ENCODE measurements at regions not wholly inside any gene's neighbourhood (a gene's known extent, or its start where the extent isn't known, plus 50 kb on each side); places are given as distances from the start of the nearest gene placed in this dataset.

DNA sequence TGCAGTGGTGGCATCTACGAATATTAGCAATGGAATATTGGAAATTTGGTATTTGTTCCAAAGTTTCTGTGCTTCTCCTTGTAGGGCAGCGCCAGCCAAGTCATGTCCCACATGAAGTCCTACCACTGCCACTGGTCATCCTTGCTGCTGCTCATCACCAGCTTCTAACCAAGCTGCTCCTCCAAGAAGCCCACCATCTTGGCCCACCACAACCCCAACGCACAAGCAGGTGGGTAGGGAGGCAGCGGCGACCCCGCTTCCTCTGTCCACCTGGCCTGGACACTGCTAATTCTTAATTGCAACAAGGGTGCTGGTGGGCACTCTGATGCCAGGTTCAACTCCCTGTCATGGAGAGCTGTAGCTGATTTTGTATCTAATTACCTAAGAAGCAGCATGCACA is 291.2 kb upstream of the LYPLAL1 start:
- Histone ChIP-seq H3K27me3 (ENCODE audit: control insufficient read depth in 3 of 3, insufficient read depth in 3 of 3, low read length in 3 of 3) (no peaks in the 10 kb centered on the region), H3K4me1 (ENCODE audit: control insufficient read depth in 3 of 3, insufficient read depth in 3 of 3, low read length in 3 of 3) (no peaks in the 10 kb centered on the region), H3K9ac (ENCODE audit: low read depth in 1 of 3, low read length in 3 of 3) (no peak overlapping the region), H3K27ac (ENCODE audit: low read depth, low read length) (no peak overlapping the region), H3K9me3 (ENCODE audit: control insufficient read depth in 3 of 3, low read length in 3 of 3) (no peaks in the 10 kb centered on the region), H3K36me3 (ENCODE audit: control insufficient read depth in 3 of 3, insufficient read depth in 3 of 3, low read length in 3 of 3) (no peaks in the 10 kb centered on the region), H3K4me3 (ENCODE audit: low read length in 3 of 3) (no peak overlapping the region)

DNA sequence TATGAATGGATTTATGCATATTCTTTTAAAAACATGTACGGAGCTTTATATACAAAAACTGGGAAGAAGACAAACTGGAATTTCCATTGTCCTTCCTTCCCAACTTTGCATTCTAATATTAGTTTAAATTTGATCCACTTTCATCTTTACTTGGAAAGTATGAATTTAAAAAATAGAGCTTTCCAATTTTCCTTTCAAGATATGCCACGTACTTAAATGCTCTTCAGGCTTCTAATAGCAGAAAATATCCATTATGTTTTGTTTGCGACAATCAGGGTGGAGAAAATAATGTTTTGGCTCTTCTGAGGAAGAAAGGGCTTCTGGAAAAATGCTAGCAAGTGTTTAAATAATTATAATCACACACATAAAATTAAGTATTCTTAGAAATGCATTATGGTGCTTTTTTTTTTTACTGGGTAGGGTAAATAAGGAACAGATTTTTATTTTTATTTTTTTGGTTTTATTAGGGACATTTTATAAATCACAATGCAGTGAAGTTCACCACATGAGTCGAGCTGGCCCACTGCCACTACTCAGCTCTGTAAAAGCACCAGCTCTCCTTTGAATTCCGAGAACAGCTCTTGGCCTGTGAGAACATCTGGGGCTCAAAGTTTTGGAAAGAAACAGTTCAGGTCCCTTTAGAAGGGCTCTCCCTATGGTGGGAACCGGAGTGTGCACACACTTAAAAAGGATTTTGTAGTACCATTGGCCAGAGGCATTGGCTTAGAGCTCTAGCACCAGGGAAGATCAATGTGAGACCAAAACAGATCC is 287.4 kb upstream of the LYPLAL1 start:
- Histone ChIP-seq H3K36me3 (ENCODE audit: control insufficient read depth in 3 of 3, insufficient read depth in 3 of 3, low read length in 3 of 3) (no peaks in the 10 kb centered on the region), H3K9ac (ENCODE audit: low read depth in 1 of 3, low read length in 3 of 3) (no peak overlapping the region), H3K4me1 (ENCODE audit: control insufficient read depth in 3 of 3, insufficient read depth in 3 of 3, low read length in 3 of 3) (no peaks in the 10 kb centered on the region), H3K27me3 (ENCODE audit: control insufficient read depth in 3 of 3, insufficient read depth in 3 of 3, low read length in 3 of 3) (no peaks in the 10 kb centered on the region), H3K27ac (ENCODE audit: low read depth, low read length) (no peak overlapping the region), H3K9me3 (ENCODE audit: control insufficient read depth in 3 of 3, low read length in 3 of 3) (no peaks in the 10 kb centered on the region), H3K4me3 (ENCODE audit: low read length in 3 of 3) (no peak overlapping the region)

DNA sequence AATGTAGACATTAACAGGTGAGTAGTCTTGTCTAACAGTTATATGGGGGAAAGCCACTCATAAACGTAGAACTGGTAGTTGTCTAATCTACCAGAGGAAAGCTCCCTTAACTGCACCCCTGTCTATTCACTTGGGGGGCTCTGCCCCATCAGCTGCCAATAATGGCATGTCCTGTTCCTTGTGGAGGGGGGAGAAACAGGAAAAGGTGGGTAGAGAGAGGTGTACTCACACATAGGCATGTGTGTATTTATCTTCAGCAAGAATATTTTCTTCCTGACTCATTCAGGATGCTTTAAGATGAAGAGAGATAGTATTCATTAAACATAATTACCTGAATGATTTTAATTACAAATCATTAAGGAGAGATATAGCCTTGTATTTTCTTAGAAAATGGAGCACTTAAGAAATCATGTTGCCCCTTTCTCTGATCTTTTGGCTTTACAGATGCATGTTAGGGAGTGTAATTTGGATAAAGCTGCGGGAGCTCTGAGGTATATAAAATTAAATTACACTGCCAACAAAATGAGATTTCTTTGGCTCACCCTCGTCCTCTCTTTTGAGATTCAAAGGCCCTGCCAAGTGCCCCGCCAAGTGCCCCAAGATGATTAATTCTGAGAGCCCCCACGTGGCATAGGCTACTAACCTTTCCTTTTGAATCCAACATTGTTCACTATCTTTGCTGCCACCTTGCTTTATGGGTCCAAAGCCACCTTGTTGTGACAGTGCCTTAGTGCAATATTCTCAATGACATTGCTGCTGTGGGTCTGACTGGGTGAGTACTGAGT is 286.3 kb upstream of the LYPLAL1 start:
- Histone ChIP-seq H3K4me1 (ENCODE audit: control insufficient read depth in 3 of 3, insufficient read depth in 3 of 3, low read length in 3 of 3) (no peaks in the 10 kb centered on the region), H3K27me3 (ENCODE audit: control insufficient read depth in 3 of 3, insufficient read depth in 3 of 3, low read length in 3 of 3) (no peaks in the 10 kb centered on the region), H3K9me3 (ENCODE audit: control insufficient read depth in 3 of 3, low read length in 3 of 3) (no peaks in the 10 kb centered on the region), H3K27ac (ENCODE audit: low read depth, low read length) (no peak overlapping the region), H3K9ac (ENCODE audit: low read depth in 1 of 3, low read length in 3 of 3) (no peak overlapping the region), H3K36me3 (ENCODE audit: control insufficient read depth in 3 of 3, insufficient read depth in 3 of 3, low read length in 3 of 3) (no peaks in the 10 kb centered on the region), H3K4me3 (ENCODE audit: low read length in 3 of 3) (no peak overlapping the region)

DNA sequence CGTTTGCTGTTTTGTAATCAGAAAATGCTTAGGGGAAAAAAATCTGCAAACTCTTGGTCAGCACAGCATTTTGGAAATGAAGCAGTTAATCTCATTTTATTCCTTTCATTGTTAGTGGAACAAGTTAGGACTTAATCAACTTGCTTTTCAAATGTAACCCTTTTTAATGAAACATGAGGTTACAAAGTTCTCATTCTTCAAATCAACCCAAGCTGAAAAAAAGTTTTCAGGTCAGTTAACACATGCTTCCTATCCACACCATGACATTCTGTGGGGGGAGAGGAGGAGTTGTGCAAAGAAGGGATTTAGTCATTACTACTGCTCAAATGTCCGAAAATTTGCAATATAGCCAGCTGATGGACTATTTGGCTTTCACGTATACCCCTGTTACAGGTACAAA is 283.2 kb upstream of the LYPLAL1 start:
- no peaks in the 10 kb centered on the region for H3K4me1 ChIP-seq (ENCODE audit: control insufficient read depth in 3 of 3, insufficient read depth in 3 of 3, low read length in 3 of 3)
- no peaks in the 10 kb centered on the region for H3K27me3 ChIP-seq (ENCODE audit: control insufficient read depth in 3 of 3, insufficient read depth in 3 of 3, low read length in 3 of 3)
- no peaks in the 10 kb centered on the region for H3K9me3 ChIP-seq (ENCODE audit: control insufficient read depth in 3 of 3, low read length in 3 of 3)
- H3K4me3 ChIP-seq (ENCODE audit: low read length in 3 of 3) = no peak overlapping the region
- no peak overlapping the region for H3K9ac ChIP-seq (ENCODE audit: low read depth in 1 of 3, low read length in 3 of 3)
- no peaks in the 10 kb centered on the region for H3K36me3 ChIP-seq (ENCODE audit: control insufficient read depth in 3 of 3, insufficient read depth in 3 of 3, low read length in 3 of 3)
- H3K27ac ChIP-seq (ENCODE audit: low read depth, low read length) = no peak overlapping the region

DNA sequence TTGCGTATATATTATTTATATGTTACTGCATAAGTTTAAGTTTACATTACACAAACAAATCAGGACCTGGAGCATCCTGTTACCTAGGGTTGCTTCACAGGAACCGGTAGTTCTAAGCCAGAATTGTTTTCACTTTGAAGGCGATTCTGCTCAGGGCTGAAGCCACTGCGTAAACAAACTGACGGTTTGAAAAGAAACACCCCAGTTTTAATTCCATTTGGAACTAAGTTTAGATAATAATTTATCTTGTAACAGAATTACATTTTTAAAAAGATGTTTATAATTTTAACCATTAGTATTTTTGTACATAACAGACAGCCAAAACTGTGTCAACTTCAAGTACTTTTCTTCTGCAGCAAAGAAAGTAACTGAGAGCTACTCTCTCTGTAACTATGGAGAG is 282.1 kb upstream of the LYPLAL1 start:
- no peak overlapping the region for H3K27ac ChIP-seq (ENCODE audit: low read depth, low read length)
- H3K27me3 ChIP-seq (ENCODE audit: control insufficient read depth in 3 of 3, insufficient read depth in 3 of 3, low read length in 3 of 3) = no peaks in the 10 kb centered on the region
- H3K9me3 ChIP-seq (ENCODE audit: control insufficient read depth in 3 of 3, low read length in 3 of 3) = no peaks in the 10 kb centered on the region
- no peaks in the 10 kb centered on the region for H3K36me3 ChIP-seq (ENCODE audit: control insufficient read depth in 3 of 3, insufficient read depth in 3 of 3, low read length in 3 of 3)
- no peak overlapping the region for H3K9ac ChIP-seq (ENCODE audit: low read depth in 1 of 3, low read length in 3 of 3)
- H3K4me3 ChIP-seq (ENCODE audit: low read length in 3 of 3) = no peak overlapping the region
- no peaks in the 10 kb centered on the region for H3K4me1 ChIP-seq (ENCODE audit: control insufficient read depth in 3 of 3, insufficient read depth in 3 of 3, low read length in 3 of 3)

DNA sequence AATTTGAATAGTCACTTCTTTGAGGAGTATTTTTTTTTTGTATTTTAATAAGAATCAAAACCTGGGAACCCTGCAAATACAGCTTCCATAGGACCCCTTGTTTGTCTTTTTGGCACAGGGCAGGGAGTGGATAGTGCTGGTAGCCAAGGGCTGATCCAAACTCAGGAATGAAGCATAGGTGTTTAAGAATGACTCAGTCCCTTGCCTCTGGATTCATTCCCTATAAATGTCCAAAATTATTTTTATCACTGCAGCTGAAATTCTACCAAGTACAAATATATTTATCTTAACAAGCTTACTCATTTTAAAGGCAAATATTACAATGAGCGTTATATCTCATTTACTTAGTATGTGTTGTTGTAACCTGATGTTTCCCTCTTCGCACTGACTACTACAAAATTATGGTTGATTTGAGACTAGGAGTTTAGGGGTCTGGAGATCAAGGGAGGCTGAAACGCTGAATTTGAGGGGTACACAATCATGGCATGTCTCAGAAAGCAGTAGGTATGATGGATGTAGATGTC is 278.6 kb upstream of the LYPLAL1 start:
- H3K27me3 ChIP-seq (ENCODE audit: control insufficient read depth in 3 of 3, insufficient read depth in 3 of 3, low read length in 3 of 3) = no peaks in the 10 kb centered on the region
- H3K36me3 ChIP-seq (ENCODE audit: control insufficient read depth in 3 of 3, insufficient read depth in 3 of 3, low read length in 3 of 3) = no peaks in the 10 kb centered on the region
- no peak overlapping the region for H3K27ac ChIP-seq (ENCODE audit: low read depth, low read length)
- H3K9ac ChIP-seq (ENCODE audit: low read depth in 1 of 3, low read length in 3 of 3) = no peak overlapping the region
- H3K9me3 ChIP-seq (ENCODE audit: control insufficient read depth in 3 of 3, low read length in 3 of 3) = no peaks in the 10 kb centered on the region
- H3K4me1 ChIP-seq (ENCODE audit: control insufficient read depth in 3 of 3, insufficient read depth in 3 of 3, low read length in 3 of 3) = no peaks in the 10 kb centered on the region
- no peak overlapping the region for H3K4me3 ChIP-seq (ENCODE audit: low read length in 3 of 3)

GRCh38 chr1:218896202-218896601 is 277.5 kb upstream of the LYPLAL1 start:
- no peaks in the 10 kb centered on the region for H3K27me3 ChIP-seq (ENCODE audit: control insufficient read depth in 3 of 3, insufficient read depth in 3 of 3, low read length in 3 of 3)
- no peaks in the 10 kb centered on the region for H3K9me3 ChIP-seq (ENCODE audit: control insufficient read depth in 3 of 3, low read length in 3 of 3)
- H3K36me3 ChIP-seq (ENCODE audit: control insufficient read depth in 3 of 3, insufficient read depth in 3 of 3, low read length in 3 of 3) = no peaks in the 10 kb centered on the region
- no peak overlapping the region for H3K4me3 ChIP-seq (ENCODE audit: low read length in 3 of 3)
- no peak overlapping the region for H3K9ac ChIP-seq (ENCODE audit: low read depth in 1 of 3, low read length in 3 of 3)
- H3K4me1 ChIP-seq (ENCODE audit: control insufficient read depth in 3 of 3, insufficient read depth in 3 of 3, low read length in 3 of 3) = no peaks in the 10 kb centered on the region
- H3K27ac ChIP-seq (ENCODE audit: low read depth, low read length) = no peak overlapping the region

DNA sequence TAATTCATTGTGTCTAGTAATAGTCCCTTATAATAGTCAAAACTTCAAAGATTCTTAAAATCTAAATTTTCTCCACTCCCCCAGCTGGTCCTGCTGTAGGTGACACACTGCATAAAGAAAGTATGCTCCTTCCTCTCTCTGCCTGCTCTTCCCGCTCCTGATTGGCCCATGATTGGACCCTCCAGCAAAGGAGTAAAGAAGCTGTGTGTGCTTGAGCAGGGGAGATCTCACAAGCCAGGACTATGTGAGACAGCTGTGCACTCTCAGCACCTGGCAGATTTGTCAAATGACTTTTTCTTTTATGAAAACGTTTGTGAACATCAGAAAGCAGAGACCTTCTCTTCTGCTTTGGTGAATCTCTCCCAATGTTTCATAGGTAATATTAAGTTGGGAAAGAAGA is 274.8 kb upstream of the LYPLAL1 start:
- Histone ChIP-seq H3K9me3 (ENCODE audit: control insufficient read depth in 3 of 3, low read length in 3 of 3) (no peaks in the 10 kb centered on the region), H3K4me1 (ENCODE audit: control insufficient read depth in 3 of 3, insufficient read depth in 3 of 3, low read length in 3 of 3) (no peaks in the 10 kb centered on the region), H3K4me3 (ENCODE audit: low read length in 3 of 3) (no peak overlapping the region)

DNA sequence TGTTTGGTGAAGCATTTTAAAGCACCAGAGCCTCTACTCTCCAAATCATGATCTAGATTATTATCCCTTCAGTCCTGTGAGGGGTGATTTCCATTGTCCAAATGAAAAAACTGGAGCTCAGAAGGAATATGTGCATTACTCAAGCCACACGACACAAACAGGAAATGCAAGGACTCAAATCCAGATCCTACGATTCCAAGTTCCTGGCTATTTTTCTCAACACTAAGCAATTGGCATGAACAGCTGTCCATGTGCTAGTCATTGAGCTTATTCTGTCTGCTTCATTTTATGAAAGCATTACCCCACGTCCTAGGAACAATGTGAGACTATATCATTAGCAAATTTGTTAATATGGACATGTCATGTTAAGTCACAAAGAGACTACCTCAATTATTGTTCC is 273.1 kb upstream of the LYPLAL1 start:
- Histone ChIP-seq H3K36me3 (ENCODE audit: control insufficient read depth in 3 of 3, insufficient read depth in 3 of 3, low read length in 3 of 3) (no peaks in the 10 kb centered on the region), H3K4me3 (ENCODE audit: low read length in 3 of 3) (no peak overlapping the region), H3K27me3 (ENCODE audit: control insufficient read depth in 3 of 3, insufficient read depth in 3 of 3, low read length in 3 of 3) (no peaks in the 10 kb centered on the region), H3K9ac (ENCODE audit: low read depth in 1 of 3, low read length in 3 of 3) (no peak overlapping the region), H3K4me1 (ENCODE audit: control insufficient read depth in 3 of 3, insufficient read depth in 3 of 3, low read length in 3 of 3) (no peaks in the 10 kb centered on the region), H3K9me3 (ENCODE audit: control insufficient read depth in 3 of 3, low read length in 3 of 3) (no peaks in the 10 kb centered on the region), H3K27ac (ENCODE audit: low read depth, low read length) (no peak overlapping the region)

More for the DNA sequence above, 274.8 kb upstream of the LYPLAL1 start:
- no peaks in the 10 kb centered on the region for H3K27me3 ChIP-seq (ENCODE audit: control insufficient read depth in 3 of 3, insufficient read depth in 3 of 3, low read length in 3 of 3)
- no peaks in the 10 kb centered on the region for H3K36me3 ChIP-seq (ENCODE audit: control insufficient read depth in 3 of 3, insufficient read depth in 3 of 3, low read length in 3 of 3)
- H3K9ac ChIP-seq (ENCODE audit: low read depth in 1 of 3, low read length in 3 of 3) = no peak overlapping the region
- no peak overlapping the region for H3K27ac ChIP-seq (ENCODE audit: low read depth, low read length)

DNA sequence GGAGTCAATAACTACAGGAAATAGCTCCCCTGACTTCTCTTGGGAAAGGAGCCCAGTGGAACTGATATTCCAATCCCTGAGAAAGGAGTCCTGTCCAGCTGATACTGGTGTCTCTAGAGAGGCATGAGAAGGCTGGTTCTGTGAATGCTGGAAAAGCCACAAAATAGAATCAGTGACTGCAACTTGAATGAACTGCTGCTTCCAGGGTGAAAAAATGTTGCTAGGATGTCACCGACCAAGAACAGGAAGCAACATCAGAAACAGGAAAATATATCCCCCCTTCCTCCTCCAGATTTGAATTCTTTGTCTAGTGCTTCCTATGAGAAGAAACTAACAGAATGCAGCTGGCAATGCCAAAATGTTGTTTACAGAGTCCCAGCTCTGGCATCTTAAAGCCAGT is 269.3 kb upstream of the LYPLAL1 start:
- Histone ChIP-seq H3K4me3 (ENCODE audit: low read length in 3 of 3) (no peak overlapping the region), H3K4me1 (ENCODE audit: control insufficient read depth in 3 of 3, insufficient read depth in 3 of 3, low read length in 3 of 3) (no peaks in the 10 kb centered on the region), H3K9me3 (ENCODE audit: control insufficient read depth in 3 of 3, low read length in 3 of 3) (no peaks in the 10 kb centered on the region), H3K27ac (ENCODE audit: low read depth, low read length) (no peak overlapping the region), H3K36me3 (ENCODE audit: control insufficient read depth in 3 of 3, insufficient read depth in 3 of 3, low read length in 3 of 3) (no peaks in the 10 kb centered on the region), H3K9ac (ENCODE audit: low read depth in 1 of 3, low read length in 3 of 3) (no peak overlapping the region), H3K27me3 (ENCODE audit: control insufficient read depth in 3 of 3, insufficient read depth in 3 of 3, low read length in 3 of 3) (no peaks in the 10 kb centered on the region)

All from skeletal muscle tissue (tissue), 3 donors.